K562 (cell line): ENCODE measurements at regions not wholly inside any gene's neighbourhood (a gene's known extent, or its start where the extent isn't known, plus 50 kb on each side); places are given as distances from the start of the nearest gene placed in this dataset.

Experiments used
- ATAC-seq: fragments of 200-7000 bp; cut with Tn5 transposase; 3 replicates; pipeline ENCODE4 v1.9.1; 2020; ENCODE audit warnings: moderate library complexity
- BruUV-seq: library from RNA; stranded (reverse); fragments of 400-500 nt; replicated peaks from 2 replicates; lab custom pipeline; 2021; lab: Mats Ljungman, UMichigan
- CTCF ChIA-PET: fragments of 300-600 bp; formaldehyde crosslinking; extraction: SDS; loops from one replicate; lab custom pipeline; 2021; ENCODE audit warnings: low intra/inter-chr PET ratio; lab: Yijun Ruan, JAX
- POLR2A ChIA-PET: fragments of 300-600, 350-650 bp; sonication (Branson Sonifier 250); formaldehyde crosslinking; extraction: SDS; loops from one replicate; lab custom pipeline; 2021; ENCODE audit warnings: antibody characterized with exemption, inconsistent platforms; lab: Yijun Ruan, JAX
- DNase-seq, 4 experiments: peaks; one replicate each; pipeline versions ENCODE4 v3.0.0 to v3.0.0-alpha.2; 2011 to 2018; ENCODE audit warnings: low spot score in 3 of 4, mixed read lengths in 3 of 4; ENCODE audit errors: extremely low read depth in 1 of 4
- FAIRE-seq: peaks from 2 replicates; lab custom pipeline; 2011; peaks lifted over from hg19 to GRCh38; lab: Jason Lieb, UNC
- H2AFZ ChIP-seq: 2 replicates; pipeline ENCODE4 v1.6.0; 2011; ENCODE audit warnings: low read depth, low read length, control low read depth, inconsistent platforms
- H3K27ac ChIP-seq: fragments of 200-600 bp; 3 replicates; pipeline ENCODE4 v1.8.0; 2011; ENCODE audit warnings: low read depth, mild to moderate bottlenecking, control low read depth, inconsistent platforms, low read length, moderate library complexity, mixed read lengths; ENCODE audit errors: extremely low read depth
- H3K27me3 ChIP-seq, 2 experiments: fragments of 300-600 bp in 1 of 2; 2 replicates in 1 of 2; 3 replicates in 1 of 2; pipeline versions ENCODE4 v1.6.0 to v1.8.0; 2011; ENCODE audit warnings: inconsistent platforms in 2 of 2, low read length in 2 of 2, mild to moderate bottlenecking in 1 of 2, mixed read lengths in 1 of 2, moderate library complexity in 1 of 2; ENCODE audit not compliant: control insufficient read depth in 2 of 2, insufficient read depth in 2 of 2
- H3K36me3 ChIP-seq: fragments of 300-600 bp; 3 replicates; pipeline ENCODE4 v1.8.0; 2011; ENCODE audit warnings: mild to moderate bottlenecking, low read length, inconsistent platforms; ENCODE audit not compliant: control insufficient read depth, insufficient read depth
- H3K4me1 ChIP-seq, 2 experiments: fragments of 200-600 bp in 1 of 2; replicated peaks in 1 of 2; 2 replicates in 1 of 2; 3 replicates in 1 of 2; pipeline versions ENCODE4 v1.5.1 to v1.8.0; 2011; ENCODE audit warnings: inconsistent platforms in 2 of 2, low read length in 2 of 2, mild to moderate bottlenecking in 1 of 2, mixed read lengths in 1 of 2, moderate library complexity in 1 of 2; ENCODE audit not compliant: control insufficient read depth in 2 of 2, insufficient read depth in 2 of 2
- H3K4me2 ChIP-seq: 2 replicates; pipeline ENCODE4 v1.6.1; 2011; ENCODE audit warnings: low read length, control low read depth, inconsistent platforms, mixed read lengths; ENCODE audit not compliant: insufficient read depth
- H3K4me3 ChIP-seq: fragments of 200-600 bp; sonication (generic), shearing (Covaris generic); 2 replicates; pipeline ENCODE4 v1.5.1; 2016; ENCODE audit warnings: control low read depth, inconsistent platforms
- H3K79me2 ChIP-seq: fragments of 200-600 bp; 3 replicates; pipeline ENCODE4 v1.8.0; 2011; ENCODE audit warnings: low read length, inconsistent platforms; ENCODE audit not compliant: control insufficient read depth, insufficient read depth
- H3K9ac ChIP-seq, 2 experiments: 2 replicates each; pipeline versions ENCODE4 v1.6.0 to v1.6.1; 2011; ENCODE audit warnings: low read depth in 2 of 2, low read length in 2 of 2, control low read depth in 1 of 2, inconsistent platforms in 1 of 2, mild to moderate bottlenecking in 1 of 2, mixed read lengths in 1 of 2; ENCODE audit not compliant: insufficient read depth in 1 of 2
- H3K9me1 ChIP-seq: one replicate; pipeline ENCODE4 v1.6.0; 2011; ENCODE audit warnings: inconsistent platforms, mild to moderate bottlenecking, low read length, moderate library complexity; ENCODE audit not compliant: control insufficient read depth, insufficient read depth
- H3K9me3 ChIP-seq: replicated peaks from 2 replicates; pipeline ENCODE4 v1.5.1; 2011; ENCODE audit warnings: low read depth, low read length, inconsistent platforms; ENCODE audit not compliant: control insufficient read depth, insufficient read depth
- H4K20me1 ChIP-seq: replicated peaks from 2 replicates; pipeline ENCODE4 v1.6.1; 2011; ENCODE audit warnings: low read length, inconsistent platforms, mixed read lengths; ENCODE audit not compliant: control insufficient read depth, insufficient read depth
- BDP1 ChIP-seq: IDR thresholded peaks from 3 replicates; pipeline ENCODE4 v1.6.1; 2011; ENCODE audit not compliant: insufficient read length, insufficient read depth
- KDM4B ChIP-seq, 2 experiments: fragments of 450-650 bp in 1 of 2; sonication (generic) in 1 of 2; IDR thresholded peaks; 2 replicates each; pipeline ENCODE4 v1.6.1; 2016 to 2017; ENCODE audit warnings: borderline replicate concordance in 2 of 2, antibody characterized with exemption in 1 of 2, low read depth in 1 of 2, mild to moderate bottlenecking in 1 of 2
- SAP30 ChIP-seq: fragments of 200-600 bp; sonication (generic); IDR thresholded peaks from 2 replicates; pipeline ENCODE4 v1.6.1; 2012; ENCODE audit warnings: borderline replicate concordance, low read depth, mild to moderate bottlenecking, moderate library complexity, low read length, control low read depth, inconsistent platforms; ENCODE audit not compliant: insufficient read depth, poor library complexity, severe bottlenecking
- ZNF695 ChIP-seq: fragments of 450-650 bp; formaldehyde crosslinking; IDR thresholded peaks from 2 replicates; pipeline ENCODE4 v1.4.0; 2020; ENCODE audit warnings: mild to moderate bottlenecking, moderate library complexity
- WGBS: fragments of 100-300 bp; shearing (Covaris generic); methylation state at CpG from one replicate; pipeline ENCODE4 v1.1.6; 2016; ENCODE audit warnings: low coverage, mixed read lengths; ENCODE audit not compliant: insufficient coverage; ENCODE audit errors: missing lambda C conversion rate; 5-methylcytosine and 5-hydroxymethylcytosine counted together
- in situ Hi-C: fragments of 300-500 bp; cut with MboI; formaldehyde crosslinking; loops from 4 replicates; pipeline ENCODE4 v1.15.0; 2018; ENCODE audit warnings: inconsistent platforms, mixed read lengths
- intact Hi-C: fragments of 100-400 bp; cut with micrococcal nuclease; formaldehyde crosslinking; loops from 2 replicates; pipeline ENCODE4 v1.14.2; 2022
- TF ChIP-seq, protein P1 (sequence below), 2 experiments: fragments of 450-650 bp in 1 of 2; sonication (generic) in 1 of 2; formaldehyde crosslinking in 1 of 2; IDR thresholded peaks; 2 replicates each; pipeline versions ENCODE4 v1.7.1 to v1.9.0; 2016 to 2022; ENCODE audit warnings: inconsistent platforms in 1 of 2, mild to moderate bottlenecking in 1 of 2, missing genetic modification reagents in 1 of 2

DNA sequence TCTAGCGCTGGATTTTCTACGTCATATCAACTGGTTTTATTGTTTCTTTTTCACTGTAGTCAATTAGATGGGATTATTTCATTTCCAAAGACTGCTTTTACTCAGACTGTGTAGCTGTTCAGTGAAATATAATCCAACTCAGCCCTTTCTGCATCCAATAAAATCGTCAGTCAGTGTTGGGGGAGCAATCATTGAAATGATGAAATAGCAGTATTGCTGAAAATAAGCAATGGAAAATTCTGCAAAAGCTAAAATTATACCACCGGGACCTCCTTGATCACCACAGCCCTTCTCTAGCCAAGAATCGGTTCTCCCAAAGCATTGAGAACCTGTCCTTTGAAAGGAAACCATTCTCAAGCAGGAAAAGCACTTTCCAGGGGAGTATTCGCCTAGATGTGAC lies 243.1 kb upstream of the TENM3 start (continued):
- TF ChIP-seq SAP30 = no peak

DNA sequence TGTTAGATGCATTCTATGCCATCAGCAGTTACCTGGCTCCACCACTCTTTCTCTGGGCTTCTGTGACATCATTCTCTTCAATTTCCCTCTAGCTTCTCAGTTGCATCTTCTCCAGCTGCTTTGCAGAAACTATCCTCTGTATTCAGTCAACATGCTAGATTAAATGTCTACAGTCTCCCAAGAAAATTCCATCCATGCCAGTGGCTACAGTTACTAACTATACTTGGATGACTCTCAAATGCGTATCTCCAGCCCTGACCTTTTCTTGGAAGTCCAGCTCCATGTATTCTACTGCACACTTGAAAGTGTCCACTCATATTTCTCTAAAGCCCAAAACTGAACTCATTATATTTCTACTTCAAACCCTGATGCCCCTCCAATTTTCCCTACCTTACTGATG lies 232.3 kb upstream of the TENM3 start:
- no peaks in the 10 kb centered on the region; the same call in 1 of the 2 replicates for H3K9me3 ChIP-seq
- no peaks in the 10 kb centered on the region for H3K79me2 ChIP-seq
- BruUV-seq = no TSS peak
- no peak overlapping the region for H3K27ac ChIP-seq
- in situ Hi-C loops = no loop called here
- no peak for TF ChIP-seq BDP1
- no peak for ATAC-seq
- FAIRE-seq = no peak
- CTCF ChIA-PET = no interaction called here
- no peak for DNase-seq
- H3K4me1 ChIP-seq = no peaks in the 10 kb centered on the region
- intact Hi-C loops = no loop called here
- 10% methylated on average over 1 of the region's 1 CpG for WGBS
- POLR2A ChIA-PET = no interaction called here
- no peaks in the 10 kb centered on the region for H3K36me3 ChIP-seq
- H3K9me1 ChIP-seq = no peaks in the 10 kb centered on the region
- H4K20me1 ChIP-seq = no peaks in the 10 kb centered on the region
- no peak overlapping the region for H3K4me3 ChIP-seq
- H2AFZ ChIP-seq = no peak overlapping the region
- no peak overlapping the region for H3K9ac ChIP-seq
- H3K27me3 ChIP-seq = no peaks in the 10 kb centered on the region
- no peak overlapping the region for H3K4me2 ChIP-seq

DNA sequence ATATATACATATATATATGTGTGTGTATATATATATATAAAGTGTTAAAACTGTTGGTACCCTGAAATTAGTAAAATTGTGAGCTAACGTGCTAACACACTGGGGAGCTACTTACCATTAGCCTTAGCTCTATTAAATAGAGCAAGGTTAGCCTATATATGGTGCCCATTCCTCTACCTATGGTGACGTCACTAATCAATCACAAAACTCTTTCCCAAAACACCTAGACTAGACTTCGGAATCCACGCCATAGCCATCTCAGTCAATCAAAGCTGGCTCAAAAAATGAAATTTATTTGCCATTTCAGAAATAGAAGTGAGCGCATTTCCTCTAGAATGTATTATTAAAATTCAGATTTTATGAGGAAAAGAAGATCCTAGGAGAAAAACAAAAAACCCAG lies 229.0 kb upstream of the TENM3 start:
- DNase-seq = no peak
- no peak for ATAC-seq
- no peak overlapping the region for H3K4me3 ChIP-seq
- H3K79me2 ChIP-seq = no peaks in the 10 kb centered on the region
- intact Hi-C loops (no loop called here), in situ Hi-C loops (no loop called here)
- H2AFZ ChIP-seq = no peak overlapping the region
- no peaks in the 10 kb centered on the region for H4K20me1 ChIP-seq
- BruUV-seq = no TSS peak
- POLR2A ChIA-PET = no interaction called here
- H3K4me1 ChIP-seq = no peaks in the 10 kb centered on the region
- H3K36me3 ChIP-seq = no peaks in the 10 kb centered on the region
- TF ChIP-seq, protein P1, sequence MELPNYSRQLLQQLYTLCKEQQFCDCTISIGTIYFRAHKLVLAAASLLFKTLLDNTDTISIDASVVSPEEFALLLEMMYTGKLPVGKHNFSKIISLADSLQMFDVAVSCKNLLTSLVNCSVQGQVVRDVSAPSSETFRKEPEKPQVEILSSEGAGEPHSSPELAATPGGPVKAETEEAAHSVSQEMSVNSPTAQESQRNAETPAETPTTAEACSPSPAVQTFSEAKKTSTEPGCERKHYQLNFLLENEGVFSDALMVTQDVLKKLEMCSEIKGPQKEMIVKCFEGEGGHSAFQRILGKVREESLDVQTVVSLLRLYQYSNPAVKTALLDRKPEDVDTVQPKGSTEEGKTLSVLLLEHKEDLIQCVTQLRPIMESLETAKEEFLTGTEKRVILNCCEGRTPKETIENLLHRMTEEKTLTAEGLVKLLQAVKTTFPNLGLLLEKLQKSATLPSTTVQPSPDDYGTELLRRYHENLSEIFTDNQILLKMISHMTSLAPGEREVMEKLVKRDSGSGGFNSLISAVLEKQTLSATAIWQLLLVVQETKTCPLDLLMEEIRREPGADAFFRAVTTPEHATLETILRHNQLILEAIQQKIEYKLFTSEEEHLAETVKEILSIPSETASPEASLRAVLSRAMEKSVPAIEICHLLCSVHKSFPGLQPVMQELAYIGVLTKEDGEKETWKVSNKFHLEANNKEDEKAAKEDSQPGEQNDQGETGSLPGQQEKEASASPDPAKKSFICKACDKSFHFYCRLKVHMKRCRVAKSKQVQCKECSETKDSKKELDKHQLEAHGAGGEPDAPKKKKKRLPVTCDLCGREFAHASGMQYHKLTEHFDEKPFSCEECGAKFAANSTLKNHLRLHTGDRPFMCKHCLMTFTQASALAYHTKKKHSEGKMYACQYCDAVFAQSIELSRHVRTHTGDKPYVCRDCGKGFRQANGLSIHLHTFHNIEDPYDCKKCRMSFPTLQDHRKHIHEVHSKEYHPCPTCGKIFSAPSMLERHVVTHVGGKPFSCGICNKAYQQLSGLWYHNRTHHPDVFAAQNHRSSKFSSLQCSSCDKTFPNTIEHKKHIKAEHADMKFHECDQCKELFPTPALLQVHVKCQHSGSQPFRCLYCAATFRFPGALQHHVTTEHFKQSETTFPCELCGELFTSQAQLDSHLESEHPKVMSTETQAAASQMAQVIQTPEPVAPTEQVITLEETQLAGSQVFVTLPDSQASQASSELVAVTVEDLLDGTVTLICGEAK (IDR thresholded peaks at IDR 0.05) = no peak
- TF ChIP-seq, protein P1 (CRISPR knock-in tag; IDR thresholded peaks at IDR 0.05) = no peak
- TF ChIP-seq ZNF695 (CRISPR knock-in tag) (no peak), KDM4B (IDR thresholded peaks at IDR 0.05; ENCODE audit: borderline replicate concordance in 2 of 2, low read depth in 1 of 2) (no peak)
- H3K9me3 ChIP-seq = no peaks in the 10 kb centered on the region; the same call in 1 of the 2 replicates
- H3K27ac ChIP-seq = no peak overlapping the region
- H3K27me3 ChIP-seq = no peaks in the 10 kb centered on the region
- H3K4me2 ChIP-seq = no peak overlapping the region
- H3K9me1 ChIP-seq = no peaks in the 10 kb centered on the region
- CTCF ChIA-PET = no interaction called here
- H3K9ac ChIP-seq = no peak overlapping the region
- no peak for FAIRE-seq
- WGBS = 0% methylated on average over 5 of the region's 5 CpGs
